Parathyroid adenoma (tissue), 2 donors: ENCODE measurements at regions not wholly inside any gene's neighbourhood (a gene's known extent, or its start where the extent isn't known, plus 50 kb on each side); places are given as distances from the start of the nearest gene placed in this dataset.

Experiments used
- H2AFZ ChIP-seq: fragments of 300-600 bp; sonication (generic); one replicate; pipeline ENCODE4 v1.7.0; 2017; ENCODE audit warnings: antibody characterized with exemption, mild to moderate bottlenecking
- H3K27ac ChIP-seq: fragments of 300-600 bp; sonication (generic); one replicate; pipeline ENCODE4 v1.7.0; 2017
- H3K27me3 ChIP-seq: fragments of 300-600 bp; sonication (generic); one replicate; pipeline ENCODE4 v1.7.0; 2017; ENCODE audit warnings: low read length; ENCODE audit not compliant: control insufficient read depth, insufficient read depth
- H3K36me3 ChIP-seq: fragments of 300-600 bp; sonication (generic); one replicate; pipeline ENCODE4 v1.7.0; 2017; ENCODE audit warnings: low read length; ENCODE audit not compliant: control insufficient read depth, insufficient read depth
- H3K4me1 ChIP-seq: fragments of 300-600 bp; sonication (generic); one replicate; pipeline ENCODE4 v1.7.0; 2017; ENCODE audit warnings: control low read depth
- H3K4me2 ChIP-seq: fragments of 300-600 bp; sonication (generic); one replicate; pipeline ENCODE4 v1.7.0; 2017; ENCODE audit warnings: low read length
- H3K4me3 ChIP-seq: fragments of 300-600 bp; sonication (generic); one replicate; pipeline ENCODE4 v1.7.0; 2017; ENCODE audit warnings: low read depth, low read length
- H3K79me2 ChIP-seq: fragments of 300-600 bp; sonication (generic); one replicate; pipeline ENCODE4 v1.7.0; 2017; ENCODE audit warnings: control low read depth
- H3K9ac ChIP-seq: fragments of 300-600 bp; sonication (generic); one replicate; pipeline ENCODE4 v1.7.0; 2017; ENCODE audit warnings: mild to moderate bottlenecking
- H3K9me3 ChIP-seq: fragments of 300-600 bp; sonication (generic); one replicate; pipeline ENCODE4 v1.7.0; 2017; ENCODE audit warnings: low read length; ENCODE audit not compliant: control insufficient read depth
- TF ChIP-seq, protein P1 (sequence below): fragments of 300-600 bp; sonication (generic); IDR thresholded peaks from one replicate; pipeline ENCODE4 v1.7.0; 2017; ENCODE audit warnings: antibody characterized with exemption, mild to moderate bottlenecking
- donor health status: primary hyperparathyroidism.

DNA sequence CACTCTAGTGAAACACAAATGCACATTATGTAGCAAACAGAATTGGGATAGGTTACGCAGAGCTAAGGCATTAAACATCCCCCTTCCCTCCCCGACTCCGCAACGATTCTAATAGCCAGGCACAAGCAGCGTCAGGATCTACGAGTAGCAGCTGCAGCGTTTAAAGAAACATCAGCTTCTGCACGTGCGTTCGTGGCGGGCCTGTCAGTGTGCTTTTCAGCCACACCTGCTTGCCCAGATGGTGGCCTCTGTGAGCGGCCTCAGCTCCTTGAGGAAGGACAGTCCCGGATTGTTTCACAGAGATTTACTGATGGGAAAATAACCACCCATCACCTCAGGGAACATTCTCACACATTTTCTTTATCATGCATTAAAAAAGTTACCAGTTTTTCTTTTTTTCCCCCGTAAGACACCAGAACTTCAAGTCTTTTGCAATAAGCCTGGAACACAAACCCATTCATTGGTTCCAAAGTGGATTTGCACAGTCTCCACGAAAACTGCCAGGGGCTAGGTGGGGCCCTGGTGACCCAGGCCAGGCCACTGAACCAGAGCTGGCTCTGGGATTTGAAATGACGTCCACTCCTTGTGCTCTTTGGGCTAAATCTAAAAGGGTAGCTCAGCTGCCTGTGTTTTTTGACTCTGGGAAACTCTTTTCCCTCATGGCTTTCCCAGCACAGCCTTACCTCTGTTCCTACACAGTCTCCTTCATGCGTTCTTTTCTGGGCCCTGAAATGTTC is 325.5 kb downstream of the KCNRG start:
- Histone ChIP-seq H3K36me3 (no peaks in the 10 kb centered on the region), H3K27ac (no peak overlapping the region), H3K4me3 (no peak overlapping the region), H3K9me3 (no peaks in the 10 kb centered on the region), H3K27me3 (no peaks in the 10 kb centered on the region), H3K9ac (no peak overlapping the region), H3K4me2 (no peak overlapping the region), H3K4me1 (peaks cover 4% of the 10 kb centered on the region), H3K79me2 (no peaks in the 10 kb centered on the region), H2AFZ (no peak overlapping the region)
- TF ChIP-seq, protein P1, sequence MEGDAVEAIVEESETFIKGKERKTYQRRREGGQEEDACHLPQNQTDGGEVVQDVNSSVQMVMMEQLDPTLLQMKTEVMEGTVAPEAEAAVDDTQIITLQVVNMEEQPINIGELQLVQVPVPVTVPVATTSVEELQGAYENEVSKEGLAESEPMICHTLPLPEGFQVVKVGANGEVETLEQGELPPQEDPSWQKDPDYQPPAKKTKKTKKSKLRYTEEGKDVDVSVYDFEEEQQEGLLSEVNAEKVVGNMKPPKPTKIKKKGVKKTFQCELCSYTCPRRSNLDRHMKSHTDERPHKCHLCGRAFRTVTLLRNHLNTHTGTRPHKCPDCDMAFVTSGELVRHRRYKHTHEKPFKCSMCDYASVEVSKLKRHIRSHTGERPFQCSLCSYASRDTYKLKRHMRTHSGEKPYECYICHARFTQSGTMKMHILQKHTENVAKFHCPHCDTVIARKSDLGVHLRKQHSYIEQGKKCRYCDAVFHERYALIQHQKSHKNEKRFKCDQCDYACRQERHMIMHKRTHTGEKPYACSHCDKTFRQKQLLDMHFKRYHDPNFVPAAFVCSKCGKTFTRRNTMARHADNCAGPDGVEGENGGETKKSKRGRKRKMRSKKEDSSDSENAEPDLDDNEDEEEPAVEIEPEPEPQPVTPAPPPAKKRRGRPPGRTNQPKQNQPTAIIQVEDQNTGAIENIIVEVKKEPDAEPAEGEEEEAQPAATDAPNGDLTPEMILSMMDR, result no peak

DNA sequence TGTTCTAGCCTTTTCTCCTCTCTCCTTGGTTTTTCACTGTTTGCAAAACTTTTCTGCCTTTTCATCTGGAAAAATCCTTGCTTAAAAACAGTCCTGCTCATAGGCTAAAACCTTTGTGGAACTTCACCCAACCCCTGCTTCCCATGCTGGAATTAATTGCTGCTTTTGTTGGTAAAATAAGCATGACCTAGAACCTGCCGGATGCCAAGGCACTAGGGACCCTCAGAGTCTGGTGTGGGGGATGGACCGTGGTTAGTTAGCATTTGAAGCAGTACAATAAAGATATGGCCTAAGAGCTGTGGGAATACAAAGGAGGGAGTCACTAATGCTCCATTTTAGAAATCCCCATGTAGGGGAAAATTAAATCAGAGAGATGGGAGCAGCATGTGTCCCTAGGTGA is 326.3 kb downstream of the KCNRG start:
- Histone ChIP-seq H3K4me1 (peaks cover 4% of the 10 kb centered on the region), H3K79me2 (no peaks in the 10 kb centered on the region), H3K9ac (no peak overlapping the region), H2AFZ (no peak overlapping the region), H3K4me3 (no peak overlapping the region), H3K4me2 (no peak overlapping the region), H3K27me3 (no peaks in the 10 kb centered on the region), H3K36me3 (no peaks in the 10 kb centered on the region), H3K9me3 (no peaks in the 10 kb centered on the region), H3K27ac (no peak overlapping the region)
- TF ChIP-seq, protein P1, result no peak

DNA sequence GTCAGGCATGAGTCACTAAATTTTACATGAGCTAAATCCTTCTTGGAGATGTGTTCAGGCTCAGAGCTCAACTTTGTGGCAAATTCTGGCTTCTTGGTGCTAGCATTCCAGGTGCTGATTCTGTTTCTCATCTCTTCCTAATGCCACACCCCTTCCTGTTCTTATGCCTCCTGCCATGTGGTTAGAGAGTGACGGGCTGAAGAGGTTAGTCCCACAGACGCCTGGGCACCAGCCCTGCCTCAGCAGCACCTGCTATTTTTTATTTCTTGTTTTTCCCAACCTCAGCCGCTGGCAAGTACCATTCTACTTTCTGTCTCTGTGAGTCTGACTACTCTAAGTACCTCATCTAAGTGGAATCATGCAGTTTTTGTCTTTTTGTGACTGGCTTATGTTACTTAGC is 329.5 kb downstream of the KCNRG start:
- TF ChIP-seq, protein P1, result no peak
- no peaks in the 10 kb centered on the region for H3K36me3 ChIP-seq
- H3K27ac ChIP-seq, result no peak overlapping the region
- peaks cover under 1% of the 10 kb centered on the region for H3K4me1 ChIP-seq
- no peaks in the 10 kb centered on the region for H3K9me3 ChIP-seq
- H3K79me2 ChIP-seq, result no peaks in the 10 kb centered on the region
- no peak overlapping the region for H3K4me3 ChIP-seq
- no peak overlapping the region for H2AFZ ChIP-seq
- H3K4me2 ChIP-seq, result no peak overlapping the region
- H3K9ac ChIP-seq, result no peak overlapping the region
- no peaks in the 10 kb centered on the region for H3K27me3 ChIP-seq

DNA sequence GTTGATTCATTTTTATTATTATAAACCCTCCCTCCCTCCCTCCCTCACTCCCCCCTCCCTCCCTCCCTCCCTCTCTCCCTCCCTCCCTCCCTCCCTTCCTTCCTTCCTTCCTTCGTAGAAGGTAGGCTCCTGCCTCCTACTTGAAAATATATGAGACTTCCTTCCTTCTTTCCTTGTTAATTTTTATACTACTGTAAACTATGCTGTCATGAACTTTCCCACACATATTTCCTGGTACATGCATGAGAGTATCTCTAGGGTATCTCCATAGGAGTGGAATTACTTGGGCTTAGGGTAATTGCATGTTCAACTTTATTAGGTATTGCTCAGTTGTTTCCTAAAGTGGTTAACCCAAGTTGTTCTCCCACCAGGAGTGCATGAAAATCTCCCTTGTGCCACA is 330.6 kb downstream of the KCNRG start:
- Histone ChIP-seq H3K9ac (no peak overlapping the region), H3K4me2 (no peak overlapping the region), H2AFZ (no peak overlapping the region), H3K27me3 (no peaks in the 10 kb centered on the region), H3K4me1 (no peaks in the 10 kb centered on the region), H3K79me2 (no peaks in the 10 kb centered on the region), H3K27ac (no peak overlapping the region), H3K36me3 (no peaks in the 10 kb centered on the region), H3K4me3 (no peak overlapping the region), H3K9me3 (no peaks in the 10 kb centered on the region)
- TF ChIP-seq, protein P1, result no peak

DNA sequence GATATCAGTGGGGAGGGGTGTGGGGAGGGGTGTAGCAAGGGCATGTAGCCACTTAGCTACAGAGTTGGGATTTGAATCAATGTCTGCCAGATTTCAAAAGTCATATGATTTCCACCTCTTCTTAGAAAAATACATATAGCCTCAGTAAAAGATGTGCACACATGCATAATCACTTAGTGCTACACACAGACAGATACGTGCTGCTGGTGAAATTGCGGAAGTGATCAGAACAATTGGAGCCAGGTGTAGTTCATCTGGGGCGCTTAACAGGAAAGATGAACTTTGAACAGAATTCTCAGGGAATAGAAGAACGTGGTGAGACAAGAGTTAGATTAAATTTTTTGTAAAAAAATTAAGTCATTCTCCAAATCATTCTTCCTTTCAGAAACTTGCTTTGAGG is 333.1 kb downstream of the KCNRG start:
- H3K4me2 ChIP-seq, result no peak overlapping the region
- TF ChIP-seq, protein P1, result no peak

More for the DNA sequence above, 333.1 kb downstream of the KCNRG start:
- Histone ChIP-seq H3K79me2 (no peaks in the 10 kb centered on the region), H3K4me1 (peaks cover under 1% of the 10 kb centered on the region), H3K36me3 (no peaks in the 10 kb centered on the region), H2AFZ (no peak overlapping the region), H3K4me3 (no peak overlapping the region), H3K27ac (no peak overlapping the region), H3K27me3 (no peaks in the 10 kb centered on the region), H3K9me3 (no peaks in the 10 kb centered on the region), H3K9ac (no peak overlapping the region)
